Skeletal muscle cell (primary cell): ENCODE measurements at regions not wholly inside any gene's neighbourhood (a gene's known extent, or its start where the extent isn't known, plus 50 kb on each side); places are given as distances from the start of the nearest gene placed in this dataset.
"Not testable (repeated sequence)": the region's sequence is repeated elsewhere in the genome, so short reads cannot be mapped to it uniquely, and the experiment has no call there.

ENCODE experiments used
- DNase-seq: peaks from one replicate; pipeline ENCODE4 v3.0.0-alpha.2; 2010; ENCODE audit warnings: low read depth
- H3K4me3 ChIP-seq: 2 replicates; pipeline ENCODE4 v1.5.1; 2011; ENCODE audit warnings: low read depth, mild to moderate bottlenecking, control low read depth, low read length, moderate library complexity

DNA sequence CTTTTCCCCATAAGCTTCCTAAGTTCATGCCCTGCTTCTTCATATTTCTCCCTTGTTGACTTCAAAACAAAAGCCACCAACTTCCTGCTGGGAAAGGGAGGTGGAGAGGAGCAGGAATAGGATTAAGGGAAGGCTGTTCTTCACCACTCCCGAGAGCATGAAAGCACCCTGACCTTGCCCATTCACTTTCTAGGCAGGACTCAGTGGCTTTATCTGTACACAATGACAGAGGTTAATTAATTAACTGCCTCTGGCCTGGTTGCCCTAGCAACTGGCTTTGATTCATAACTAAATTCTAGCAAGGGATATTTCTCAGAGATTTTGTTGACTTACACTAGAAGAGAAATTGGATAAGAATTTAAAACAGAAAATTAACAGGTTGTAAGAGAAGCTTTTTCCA, 396.8 kb downstream of the RPS29 start:
- DNase-seq: no peak

DNA sequence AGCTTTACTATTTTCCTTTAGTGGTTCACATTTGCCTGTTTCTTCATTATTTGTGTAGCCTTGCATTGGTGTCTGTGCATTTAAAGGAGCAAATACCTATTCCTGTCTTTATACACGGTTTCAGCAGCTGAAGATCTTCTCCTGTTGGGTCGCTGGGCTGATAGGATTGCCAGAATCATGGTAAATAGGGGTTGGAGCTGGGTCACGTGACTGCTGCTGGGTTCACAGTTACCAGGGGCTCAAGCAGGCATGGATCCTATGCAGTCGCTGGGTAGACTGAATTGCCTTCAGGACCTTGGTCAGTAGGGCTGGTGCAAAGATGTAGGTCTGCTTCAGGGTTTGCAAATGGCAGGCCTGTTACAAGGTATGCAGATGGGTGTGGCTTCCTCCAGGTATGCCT, 398.4 kb downstream of the RPS29 start:
- DNase-seq: no peak
- H3K4me3 ChIP-seq: no peak overlapping the region

More for the DNA sequence above, 396.8 kb downstream of the RPS29 start:
- no peak overlapping the region for H3K4me3 ChIP-seq

DNA sequence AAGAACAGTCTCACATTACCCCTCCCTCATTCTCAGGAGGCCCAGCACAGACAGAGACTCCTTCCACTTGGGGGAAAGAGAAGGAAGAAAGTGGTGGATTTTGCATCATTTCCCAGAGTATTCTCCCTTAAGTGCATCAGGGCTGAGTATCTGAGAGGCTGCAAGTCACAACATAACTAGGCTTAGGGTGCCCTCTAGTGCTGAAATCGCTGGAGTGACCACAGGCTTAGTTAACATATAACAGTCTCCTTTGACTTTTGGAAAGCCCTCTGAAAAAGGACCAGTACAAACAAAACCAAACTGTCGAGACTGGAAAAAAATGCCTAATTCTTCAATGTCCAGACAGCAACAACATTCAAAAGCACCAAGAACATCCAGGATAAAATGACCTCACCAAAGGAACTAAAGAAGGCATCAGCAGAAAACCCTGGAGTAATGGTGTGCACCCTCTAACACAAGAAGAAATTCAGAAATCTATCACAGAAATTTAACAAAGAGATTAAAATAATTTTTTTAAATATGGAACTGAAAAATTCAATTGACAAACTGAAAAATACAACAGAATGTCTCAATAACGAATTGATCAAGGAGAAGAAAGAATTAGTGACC, 412.3 kb downstream of the RPS29 start:
- no peak overlapping the region for H3K4me3 ChIP-seq
- peak; percentile 21 for DNase-seq

DNA sequence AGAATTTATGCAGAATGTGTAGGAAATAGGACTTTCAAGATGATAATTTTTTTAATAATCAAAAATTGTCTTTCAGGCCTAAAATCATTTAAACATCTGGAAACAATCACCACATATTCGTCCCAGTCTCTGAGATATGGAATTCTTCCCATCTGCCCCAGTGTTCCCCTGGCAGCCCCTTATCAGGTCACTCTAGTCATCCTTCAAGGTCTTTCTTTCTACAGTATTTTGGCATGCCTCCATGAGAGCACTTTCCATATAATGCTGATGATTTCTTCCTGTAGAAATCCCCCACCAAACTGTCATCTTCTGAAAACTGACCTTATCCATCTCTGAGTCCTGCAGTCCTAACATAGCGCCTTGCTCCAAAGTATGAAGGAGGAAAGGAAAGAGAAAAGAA, 422.1 kb downstream of the RPS29 start:
- no peak overlapping the region for H3K4me3 ChIP-seq

DNA sequence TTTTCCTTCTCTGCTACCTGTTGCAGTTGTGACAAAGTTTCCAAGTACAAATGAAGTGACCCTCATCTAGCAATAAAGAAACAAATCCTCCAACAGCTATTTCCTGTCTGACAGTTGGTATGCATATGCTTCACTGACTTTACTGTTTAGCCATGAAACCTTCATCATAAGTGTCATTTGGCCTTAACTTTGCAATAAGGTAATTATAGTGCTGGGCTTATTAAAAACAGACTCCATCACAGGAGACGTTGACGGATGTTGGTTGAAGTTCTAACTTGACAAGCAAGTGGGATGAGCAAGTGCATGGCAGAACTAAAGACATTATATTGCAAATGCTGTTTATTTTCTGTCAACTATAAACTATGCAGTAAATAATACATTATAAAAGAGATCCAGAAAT, 425.2 kb downstream of the RPS29 start:
- H3K4me3 ChIP-seq: no peak overlapping the region
- no peak for DNase-seq

More for the DNA sequence above, 422.1 kb downstream of the RPS29 start:
- no peak for DNase-seq

DNA sequence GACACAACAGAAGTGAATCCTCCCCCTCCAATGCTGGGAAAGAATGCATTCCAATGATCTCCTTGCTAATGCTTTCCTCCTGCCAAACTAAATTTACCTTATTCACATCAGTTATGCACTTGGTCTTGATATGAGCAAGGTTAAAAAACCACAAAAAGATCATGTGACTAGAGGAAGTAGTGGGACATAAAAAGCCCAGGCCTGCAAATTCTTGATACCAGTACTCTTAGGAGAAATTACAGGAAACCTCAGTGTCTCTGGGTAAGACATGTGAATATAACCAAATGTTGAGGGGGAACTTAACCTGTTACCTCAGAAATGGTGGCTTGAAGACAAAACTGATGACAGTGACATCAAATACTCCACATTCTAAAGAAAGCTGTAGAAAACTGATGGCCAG, 427.1 kb downstream of the RPS29 start:
- H3K4me3 ChIP-seq: no peak overlapping the region

DNA sequence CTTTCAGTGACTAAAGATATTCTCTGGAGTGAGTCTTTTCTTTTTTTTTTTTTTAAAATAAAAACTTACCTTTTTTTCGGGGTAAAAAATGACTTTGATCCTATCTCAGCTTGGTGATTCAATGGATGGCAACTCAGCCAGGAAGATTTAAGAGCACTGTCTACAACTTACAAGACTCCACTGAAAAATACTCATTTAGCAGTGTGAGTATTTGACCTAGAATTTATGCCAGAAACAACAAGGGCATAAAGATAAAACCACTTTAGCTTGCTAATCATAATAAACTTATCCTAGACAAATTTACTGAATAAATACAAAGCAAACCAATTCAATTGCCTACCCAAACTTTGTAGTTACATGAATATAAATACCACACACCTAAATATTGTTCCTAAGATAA, 446.6 kb downstream of the RPS29 start:
- H3K4me3 ChIP-seq: no peak overlapping the region
- no peak for DNase-seq

More for the DNA sequence above, 427.1 kb downstream of the RPS29 start:
- DNase-seq: no peak

DNA sequence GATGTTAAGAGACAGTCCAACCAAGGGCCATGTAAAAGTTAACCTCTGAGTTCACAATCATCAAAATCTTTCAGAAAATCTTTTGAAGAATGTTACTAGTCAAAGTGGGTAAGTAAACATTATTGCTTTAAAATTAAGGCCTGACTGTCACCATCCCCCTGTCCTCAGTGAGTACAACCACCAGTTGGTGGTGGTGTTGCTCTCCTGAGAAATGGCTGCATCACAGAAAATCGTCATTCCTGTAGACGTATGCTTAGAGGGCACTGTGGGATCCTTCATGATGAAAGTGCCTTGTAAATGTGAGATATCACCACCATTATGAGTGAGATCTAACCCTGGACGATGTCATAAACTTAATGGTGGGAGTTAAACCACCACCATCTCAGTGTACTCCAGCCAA, 451.2 kb downstream of the RPS29 start:
- H3K4me3 ChIP-seq: no peak overlapping the region
- no peak for DNase-seq

DNA sequence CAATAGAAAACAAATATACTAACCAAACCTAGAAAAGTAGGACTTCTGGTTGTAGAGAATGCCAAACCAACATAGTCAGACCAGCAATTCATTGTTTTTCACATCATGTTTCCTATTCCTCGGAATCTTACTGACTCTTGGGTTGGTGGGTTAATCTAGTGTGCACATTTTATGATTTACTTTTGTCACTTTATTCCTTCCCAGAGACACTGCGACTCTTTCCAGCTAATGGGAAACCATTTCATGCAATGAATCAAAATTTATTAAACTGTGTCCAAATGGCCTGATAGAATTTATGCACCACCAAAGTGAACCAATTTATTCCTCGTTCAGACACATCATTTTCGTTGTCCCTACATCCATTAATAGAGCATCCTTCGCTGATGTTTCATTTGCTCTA, 464.9 kb downstream of the RPS29 start:
- DNase-seq: no peak
- H3K4me3 ChIP-seq: no peak overlapping the region

DNA sequence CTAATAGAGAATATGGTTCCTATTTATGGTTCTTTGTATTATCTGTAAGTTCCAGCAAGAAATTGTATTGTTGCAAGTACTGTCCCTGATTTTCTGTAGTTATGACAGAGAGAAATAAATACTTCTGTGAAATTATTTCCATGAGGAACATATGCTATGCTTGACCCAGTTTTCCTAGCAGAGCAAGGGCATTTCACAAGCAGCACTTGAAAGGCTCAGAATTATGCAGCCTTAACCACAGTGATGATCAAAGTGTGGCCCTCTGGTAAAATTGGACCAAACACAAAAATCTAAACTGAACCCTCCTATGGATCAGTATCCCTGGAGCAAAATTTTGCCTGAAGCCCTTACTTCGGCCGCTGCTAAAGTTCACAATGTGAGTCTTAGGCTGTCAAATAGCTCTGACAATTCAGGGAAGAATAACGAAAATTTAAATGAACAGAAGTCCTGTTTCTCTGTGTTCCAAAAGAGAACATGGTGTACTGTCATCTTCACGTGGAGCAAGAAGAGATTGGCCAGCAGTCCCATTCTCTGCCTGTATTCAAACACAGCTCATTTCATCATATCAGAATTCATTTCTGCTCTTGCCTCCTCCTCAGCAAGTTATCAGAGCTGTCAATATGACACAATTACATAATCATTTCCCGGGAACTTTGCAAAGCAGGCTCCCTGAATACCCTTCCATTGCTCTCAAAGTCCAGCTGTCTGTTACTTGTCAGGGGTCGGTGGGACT, 471.9 kb downstream of the RPS29 start:
- no peak overlapping the region for H3K4me3 ChIP-seq
- no peak for DNase-seq

DNA sequence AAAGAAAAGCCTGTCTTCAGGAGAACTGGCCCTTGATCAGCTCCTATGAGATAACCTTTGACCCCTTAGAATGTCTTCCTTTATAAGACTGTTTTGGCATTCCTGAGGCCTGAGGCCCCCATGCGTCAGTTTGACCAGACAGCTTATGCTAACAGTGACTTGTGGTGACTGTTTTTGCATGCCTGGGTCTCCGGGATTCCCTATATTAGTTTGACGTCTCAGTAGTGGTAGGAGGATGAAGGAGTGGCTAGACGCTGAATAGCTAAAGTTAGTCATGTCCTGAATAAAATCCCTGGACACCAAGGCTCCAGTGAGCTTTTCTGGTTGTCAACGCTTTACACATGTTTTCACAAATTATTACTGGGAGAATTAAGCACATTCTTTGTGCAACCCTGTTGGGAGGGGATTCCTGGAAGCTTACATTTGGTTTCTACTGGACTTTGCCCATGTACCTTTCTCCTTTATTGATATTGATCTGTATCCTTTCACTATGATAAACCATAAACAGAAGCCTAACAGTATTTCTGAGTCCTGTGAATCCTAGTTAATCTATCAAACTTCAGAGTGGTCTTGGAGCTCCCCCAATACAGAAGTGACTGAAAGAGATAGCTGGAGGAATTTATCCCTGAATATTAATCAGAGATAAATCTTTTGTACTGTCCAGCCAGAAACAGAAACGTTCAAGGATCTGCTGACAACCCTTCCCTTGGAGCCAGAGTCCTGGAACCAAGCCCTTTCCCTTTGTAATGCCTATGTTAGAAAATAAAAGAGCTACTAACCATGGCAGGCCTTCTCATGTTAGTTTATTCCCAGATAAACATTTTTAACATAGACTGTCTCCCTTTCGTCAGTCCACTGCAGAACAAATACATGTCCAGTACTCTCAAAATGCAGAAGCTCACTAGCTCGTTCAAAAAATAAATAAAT, 479.2 kb downstream of the RPS29 start:
- no peak for DNase-seq
- H3K4me3 ChIP-seq: no peak overlapping the region

DNA sequence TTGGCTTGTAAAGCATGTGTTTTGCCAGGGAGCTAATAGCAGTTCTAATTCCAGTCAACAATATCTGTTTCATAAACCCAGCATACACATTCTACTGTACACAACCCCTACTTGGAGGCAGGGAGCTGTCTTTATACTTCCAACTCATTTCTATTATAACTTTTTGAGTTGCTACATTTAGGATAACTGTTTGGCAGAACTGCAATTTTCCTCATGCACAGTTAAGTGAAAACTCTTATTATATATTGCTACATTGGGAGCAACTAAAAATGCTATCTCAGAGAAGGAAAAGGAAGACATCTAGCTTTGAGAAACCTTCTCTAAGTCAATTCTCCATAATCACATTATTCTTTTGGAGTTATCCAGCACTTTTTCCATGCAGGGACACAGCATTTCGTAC, 480.2 kb downstream of the RPS29 start:
- no peak for DNase-seq
- H3K4me3 ChIP-seq: no peak overlapping the region

DNA sequence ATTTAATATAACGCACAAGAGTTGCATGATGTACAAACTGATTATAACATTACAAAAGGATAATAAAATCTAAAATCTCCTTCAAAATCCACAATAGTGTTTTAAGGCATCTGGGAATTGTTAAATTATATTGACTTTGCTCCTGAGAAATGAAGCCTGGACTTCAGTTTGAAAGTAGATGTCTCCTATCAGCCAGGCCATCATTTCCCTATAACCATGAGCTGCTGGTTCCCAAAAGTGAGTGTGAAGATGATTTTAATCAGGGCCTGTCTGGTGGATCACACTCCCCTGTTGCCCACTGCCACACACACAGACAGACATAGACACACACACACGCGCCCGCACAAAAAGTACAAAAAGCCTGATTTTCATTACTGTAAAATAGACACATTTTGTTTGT, 480.7 kb downstream of the RPS29 start:
- no peak for DNase-seq
- no peak overlapping the region for H3K4me3 ChIP-seq

DNA sequence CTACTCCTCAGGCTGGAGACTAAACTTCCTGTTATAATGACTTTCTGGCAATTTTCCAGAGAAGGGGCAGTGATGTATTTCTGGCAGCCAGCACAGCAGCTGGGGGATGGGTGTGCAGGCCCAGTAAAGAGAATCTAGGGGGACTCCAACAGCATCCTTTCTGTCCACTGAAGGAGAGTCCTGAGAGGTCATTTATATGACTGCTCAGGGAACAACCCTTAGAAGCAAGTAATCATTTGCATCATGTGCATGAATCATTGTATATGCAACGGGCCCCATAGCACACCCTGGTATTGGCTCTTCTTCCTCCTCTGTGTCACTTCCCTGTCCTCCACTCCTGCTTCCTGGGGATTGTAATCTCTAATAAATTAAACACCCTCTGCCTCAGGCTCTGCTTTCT, 493.8 kb downstream of the RPS29 start:
- H3K4me3 ChIP-seq: no peak overlapping the region
- no peak for DNase-seq

DNA sequence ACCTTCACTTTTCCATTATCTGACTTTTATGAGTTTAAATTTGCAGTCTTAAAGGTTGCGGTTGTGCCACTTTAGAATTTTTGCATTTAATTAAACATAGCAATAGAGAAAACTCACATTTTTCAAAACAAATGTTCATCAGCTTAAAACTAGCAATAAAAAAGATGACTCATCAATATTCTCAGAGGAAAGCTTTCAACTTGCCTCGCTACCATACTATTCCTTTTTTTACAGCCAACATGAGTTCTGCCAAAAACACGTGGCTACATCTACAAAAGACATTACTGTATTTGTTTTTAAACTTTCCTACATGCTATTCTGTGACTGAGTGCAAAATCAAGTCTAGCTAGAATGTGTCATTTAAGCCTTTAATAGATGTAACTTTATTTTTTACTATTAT, 497.1 kb downstream of the RPS29 start:
- no peak overlapping the region for H3K4me3 ChIP-seq
- no peak for DNase-seq

DNA sequence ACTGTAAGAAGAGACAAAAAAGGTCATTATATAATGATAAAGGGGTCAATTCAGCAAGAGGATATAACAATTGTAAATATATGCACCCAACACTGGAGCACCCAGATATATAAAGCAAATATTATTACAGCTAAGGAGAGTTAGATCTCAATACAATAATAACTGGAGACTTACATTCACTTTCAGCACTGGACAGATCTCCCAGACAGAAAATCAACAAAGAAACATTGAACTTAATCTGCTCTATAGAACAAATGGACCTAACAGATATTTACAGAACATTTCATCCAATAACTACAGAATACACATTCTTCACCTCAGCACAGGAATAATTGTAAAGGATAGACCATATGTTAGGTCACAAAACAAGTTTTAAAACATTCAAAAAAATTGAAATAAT, 512.9 kb downstream of the RPS29 start:
- H3K4me3 ChIP-seq, DNase-seq: not testable (repeated sequence)

DNA sequence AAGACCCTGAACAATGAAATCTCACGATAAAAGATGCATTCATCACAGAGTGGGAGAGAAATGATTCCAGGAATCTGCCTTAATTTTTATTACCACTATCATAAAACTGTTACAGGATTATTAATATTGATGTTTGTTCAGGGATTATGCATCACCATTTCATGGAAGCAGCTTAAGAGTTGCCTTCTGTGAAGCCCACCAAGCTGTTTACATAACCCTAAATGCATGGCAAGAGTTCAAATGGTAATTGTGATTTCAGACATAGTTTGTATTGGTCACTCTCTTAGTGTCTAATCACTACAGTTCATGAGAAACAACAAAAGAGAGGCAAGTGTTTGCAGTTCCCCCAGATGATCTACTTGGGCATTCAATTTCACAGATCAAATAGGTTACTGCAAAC, 527.7 kb downstream of the RPS29 start:
- no peak overlapping the region for H3K4me3 ChIP-seq
- no peak for DNase-seq

DNA sequence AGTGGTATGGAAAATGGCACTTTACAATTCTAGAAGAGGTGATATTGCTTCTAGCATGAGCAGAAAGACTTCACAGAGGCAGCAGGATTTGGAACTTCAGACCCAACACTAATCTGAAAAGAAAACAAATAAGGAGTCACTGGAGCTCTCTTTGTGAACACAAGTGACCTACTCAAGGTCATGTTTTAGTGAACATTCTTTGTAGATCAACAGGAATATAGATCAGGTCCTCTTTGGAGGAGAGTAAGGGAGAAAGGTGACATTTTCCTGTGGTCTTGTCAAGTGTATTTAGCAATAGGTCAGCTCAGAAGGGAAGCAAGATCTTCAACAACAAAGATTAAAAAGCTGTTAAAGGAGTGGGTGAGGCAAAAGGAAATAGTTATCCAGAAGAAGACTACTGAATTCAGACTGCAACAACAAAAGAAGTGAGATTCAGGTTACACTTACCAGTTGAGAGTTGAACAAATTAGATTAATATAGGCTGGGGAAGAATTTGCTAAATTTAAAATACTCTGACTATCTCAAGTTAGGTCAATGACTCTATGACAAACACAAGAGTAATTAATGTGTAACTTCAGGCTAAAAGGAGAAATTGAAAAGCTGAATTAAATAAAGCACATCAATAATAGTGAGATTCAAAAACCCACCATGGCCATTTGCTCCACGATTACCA, 528.2 kb downstream of the RPS29 start:
- no peak for DNase-seq
- no peak overlapping the region for H3K4me3 ChIP-seq

DNA sequence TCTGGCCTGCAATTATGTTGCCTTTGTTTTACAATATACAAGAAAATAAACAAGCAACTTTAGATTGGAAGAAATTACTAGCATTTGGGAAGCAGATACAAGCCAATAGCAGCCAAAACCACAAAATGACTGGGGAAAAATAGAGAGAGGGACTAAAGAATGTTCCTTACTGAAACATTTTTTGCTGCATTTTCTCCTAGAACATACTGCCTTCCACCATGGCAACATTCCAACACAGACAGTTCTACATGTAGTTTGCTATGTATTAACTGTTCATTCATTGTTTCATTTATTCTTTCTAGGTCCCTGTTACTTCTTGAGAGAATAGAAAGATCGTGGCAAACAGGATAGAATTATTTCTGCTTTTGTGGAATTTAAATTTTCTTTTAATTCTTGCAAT, 530.2 kb downstream of the RPS29 start:
- no peak for DNase-seq
- H3K4me3 ChIP-seq: no peak overlapping the region

DNA sequence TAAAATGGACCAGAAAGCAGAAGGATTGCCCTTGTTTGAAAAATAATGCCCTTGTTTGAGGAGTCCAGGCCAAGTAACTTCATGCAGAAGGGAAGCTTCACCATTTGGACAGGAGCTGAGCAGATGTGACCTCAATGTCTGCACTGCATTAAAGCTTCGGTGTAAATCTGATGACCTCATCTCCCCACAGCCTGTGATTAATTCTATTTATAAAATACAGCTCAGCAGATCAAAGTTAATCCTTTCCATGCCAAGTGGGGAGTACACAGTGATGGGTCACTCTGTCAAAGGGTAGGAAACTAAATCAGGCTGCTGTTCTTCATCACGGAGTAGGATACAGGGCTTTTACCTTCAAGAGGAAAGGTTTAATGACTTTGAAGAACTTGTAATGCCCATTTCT, 533.7 kb downstream of the RPS29 start:
- no peak overlapping the region for H3K4me3 ChIP-seq
- DNase-seq: peak; percentile 28
